ENCODE measurements at regions not wholly inside any gene's neighbourhood (a gene's known extent, or its start where the extent isn't known, plus 50 kb on each side); places are given as distances from the start of the nearest gene placed in this dataset.
A peak's percentile ranks its signal among the peaks of the same experiment; 100 is the strongest.
"Not testable (repeated sequence)": the region's sequence is repeated elsewhere in the genome, so short reads cannot be mapped to it uniquely, and the experiment has no call there.

DNA sequence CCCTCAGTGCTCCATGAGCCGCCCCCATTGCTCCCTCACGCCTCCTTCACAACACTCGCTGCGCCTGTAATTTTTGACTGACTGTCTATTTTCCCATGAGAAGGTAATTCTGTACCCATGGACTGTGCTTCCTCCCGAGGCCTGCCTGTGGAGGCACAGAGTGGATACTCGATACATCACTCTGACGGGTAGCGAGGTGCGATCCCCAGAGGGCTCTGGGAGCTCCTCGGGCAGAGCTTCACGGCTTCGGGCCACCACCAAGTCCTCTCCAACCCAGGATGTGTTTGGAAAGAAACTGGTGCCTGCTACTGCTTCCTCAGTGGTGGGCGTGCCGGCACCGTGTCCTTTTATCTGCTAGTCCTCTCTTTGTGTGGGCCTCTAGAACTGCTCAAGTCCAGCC is 108.6 kb upstream of the DLG1 start:
- no peak for DNase-seq (ENCODE audit: low spot score)

DNA sequence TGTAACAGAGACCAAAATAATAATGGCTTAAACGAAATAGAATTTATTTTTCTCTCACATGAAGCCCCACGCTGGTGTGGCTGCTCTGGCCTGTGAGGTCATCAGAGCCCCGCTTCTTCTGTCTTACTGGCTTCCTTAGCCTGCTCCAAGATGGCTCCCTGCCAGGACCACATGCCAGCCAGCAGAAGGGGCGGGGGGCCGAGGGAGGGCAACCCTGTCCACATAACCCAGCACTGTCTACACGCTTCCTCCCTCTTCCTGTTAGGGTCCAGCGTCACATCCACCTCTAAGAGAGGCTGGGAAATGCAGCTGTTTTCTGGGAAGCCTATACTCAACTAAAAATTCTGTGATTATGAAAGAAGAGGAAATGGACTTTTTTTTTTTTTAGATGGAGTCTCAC is 107.9 kb upstream of the DLG1 start:
- peak; percentile 49 for DNase-seq (ENCODE audit: low spot score)

DNA sequence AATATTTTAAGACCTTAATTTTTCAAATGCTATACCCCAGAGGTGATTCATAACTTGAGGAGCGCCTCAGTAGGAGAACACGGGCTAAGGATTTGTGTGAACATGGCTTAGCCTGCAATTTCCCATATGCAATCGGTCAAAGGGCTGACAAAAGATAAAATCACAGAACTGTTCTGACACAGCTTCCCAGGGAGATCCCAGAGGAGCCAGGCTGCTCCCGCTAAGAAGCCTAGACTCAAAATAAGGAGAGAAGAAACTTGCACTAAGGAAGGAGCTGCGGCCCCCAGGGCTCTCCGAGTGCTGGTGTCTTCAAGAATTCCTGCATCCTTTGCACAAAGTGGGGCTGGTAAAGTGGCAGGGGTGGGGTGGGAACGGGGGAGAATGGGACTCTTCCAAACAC is 106.3 kb upstream of the DLG1 start:
- DNase-seq (ENCODE audit: low spot score): no peak

DNA sequence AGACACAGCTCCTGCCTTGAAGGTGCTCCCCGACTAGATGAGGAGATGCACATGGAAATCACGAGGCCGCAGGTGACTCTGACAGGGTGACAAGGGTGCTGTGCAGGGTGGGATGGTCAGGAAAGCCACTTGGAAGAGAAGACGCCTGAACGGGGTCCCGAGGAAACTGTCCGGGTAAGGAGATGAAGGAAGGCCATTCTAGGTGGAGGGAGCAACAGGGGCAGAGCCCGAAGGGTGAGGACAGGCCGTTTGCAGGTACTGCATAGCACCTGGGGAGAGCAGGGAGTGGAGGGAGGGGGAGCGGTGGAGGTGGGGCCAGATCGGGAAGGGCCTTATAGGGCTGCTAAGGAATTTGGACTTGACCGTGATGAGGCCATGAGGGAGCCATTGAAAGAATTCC is 105.6 kb upstream of the DLG1 start:
- no peak for DNase-seq (ENCODE audit: low spot score)

DNA sequence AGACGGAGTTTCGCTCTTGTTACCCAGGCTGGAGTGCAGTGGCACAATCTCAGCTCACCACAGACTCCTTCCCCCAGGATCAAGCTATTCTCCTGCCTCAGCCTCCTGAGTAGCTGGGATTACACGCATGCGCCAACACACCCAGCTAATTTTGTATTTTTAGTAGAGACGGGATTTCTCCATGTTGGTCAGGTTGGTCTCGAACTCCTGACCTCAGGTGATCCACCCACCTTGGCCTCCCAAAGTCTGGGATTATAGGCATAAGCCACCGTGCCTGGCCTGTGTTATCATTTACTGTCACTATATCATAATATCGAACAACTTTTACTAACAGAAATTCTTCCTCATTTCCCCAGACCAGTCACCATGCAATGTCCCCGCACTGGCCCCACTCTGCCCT is 104.0 kb upstream of the DLG1 start:
- DNase-seq (ENCODE audit: low spot score): not testable (repeated sequence)

DNA sequence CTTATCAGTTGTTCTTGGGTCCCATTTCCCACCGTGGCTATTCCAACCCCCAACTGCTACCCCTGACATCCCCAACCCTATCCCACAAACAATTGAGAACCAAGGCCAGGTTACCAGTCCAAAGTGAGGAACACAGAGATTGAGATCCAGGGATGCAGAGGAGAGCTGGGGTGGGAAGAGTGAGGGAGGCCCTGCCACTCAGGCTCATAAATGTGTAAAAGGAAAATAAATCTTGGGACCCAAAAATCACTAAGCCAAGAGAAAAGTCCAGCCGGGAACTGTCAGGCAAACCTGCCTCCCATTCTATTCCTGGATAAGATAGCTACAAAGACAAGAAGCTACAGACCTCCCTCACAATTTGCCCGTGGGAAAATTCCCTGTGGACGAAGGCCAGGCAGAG is 101.1 kb upstream of the DLG1 start:
- DNase-seq (ENCODE audit: low spot score): no peak

DNA sequence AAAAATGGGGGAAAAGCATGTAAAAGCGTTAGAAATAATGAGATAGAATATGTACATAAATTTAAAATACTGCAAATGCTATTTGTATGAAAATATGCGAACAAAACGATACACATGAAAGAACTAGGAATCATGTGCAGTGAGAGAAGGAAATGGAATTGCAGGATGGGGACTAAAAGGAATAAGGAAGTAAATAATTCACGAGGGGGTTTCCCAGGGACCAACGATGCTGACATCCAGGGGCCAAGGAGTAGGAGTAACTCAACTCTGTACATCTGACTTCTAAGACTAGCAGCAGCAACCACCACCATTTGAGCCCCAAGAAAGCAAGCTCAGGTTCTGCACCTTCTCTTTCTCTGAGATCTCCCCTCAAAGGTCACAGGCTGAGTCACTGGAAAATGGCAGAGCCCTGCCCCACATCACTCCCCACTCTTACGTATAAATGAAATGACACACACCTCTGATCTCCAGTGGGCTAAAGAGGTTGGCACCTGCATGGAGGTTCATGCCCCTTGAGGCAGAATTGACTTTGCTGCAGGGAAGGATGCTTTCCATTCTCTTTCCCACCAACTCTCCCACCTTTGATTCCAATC is 100.0 kb upstream of the DLG1 start:
- DNase-seq (ENCODE audit: low spot score): no peak

DNA sequence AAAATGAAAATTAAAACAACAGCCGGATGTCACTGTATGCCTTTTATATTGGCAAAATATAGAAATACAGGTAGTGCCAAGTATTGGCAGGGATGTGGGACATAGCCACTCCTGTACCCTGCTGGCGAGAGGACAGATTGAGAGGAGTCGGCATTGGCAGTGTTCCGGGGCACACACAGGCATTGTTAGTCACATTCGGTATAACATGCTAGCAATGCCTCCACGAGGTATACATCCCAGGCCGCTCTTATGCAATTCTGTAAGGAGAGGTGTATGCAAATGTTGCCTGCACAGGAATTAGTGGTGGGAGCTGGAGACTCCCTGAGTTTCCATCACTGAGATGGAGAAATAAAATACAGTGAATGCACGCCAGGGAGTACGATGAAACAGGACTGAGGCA is 99.4 kb upstream of the DLG1 start:
- no peak for DNase-seq (ENCODE audit: low spot score)

DNA sequence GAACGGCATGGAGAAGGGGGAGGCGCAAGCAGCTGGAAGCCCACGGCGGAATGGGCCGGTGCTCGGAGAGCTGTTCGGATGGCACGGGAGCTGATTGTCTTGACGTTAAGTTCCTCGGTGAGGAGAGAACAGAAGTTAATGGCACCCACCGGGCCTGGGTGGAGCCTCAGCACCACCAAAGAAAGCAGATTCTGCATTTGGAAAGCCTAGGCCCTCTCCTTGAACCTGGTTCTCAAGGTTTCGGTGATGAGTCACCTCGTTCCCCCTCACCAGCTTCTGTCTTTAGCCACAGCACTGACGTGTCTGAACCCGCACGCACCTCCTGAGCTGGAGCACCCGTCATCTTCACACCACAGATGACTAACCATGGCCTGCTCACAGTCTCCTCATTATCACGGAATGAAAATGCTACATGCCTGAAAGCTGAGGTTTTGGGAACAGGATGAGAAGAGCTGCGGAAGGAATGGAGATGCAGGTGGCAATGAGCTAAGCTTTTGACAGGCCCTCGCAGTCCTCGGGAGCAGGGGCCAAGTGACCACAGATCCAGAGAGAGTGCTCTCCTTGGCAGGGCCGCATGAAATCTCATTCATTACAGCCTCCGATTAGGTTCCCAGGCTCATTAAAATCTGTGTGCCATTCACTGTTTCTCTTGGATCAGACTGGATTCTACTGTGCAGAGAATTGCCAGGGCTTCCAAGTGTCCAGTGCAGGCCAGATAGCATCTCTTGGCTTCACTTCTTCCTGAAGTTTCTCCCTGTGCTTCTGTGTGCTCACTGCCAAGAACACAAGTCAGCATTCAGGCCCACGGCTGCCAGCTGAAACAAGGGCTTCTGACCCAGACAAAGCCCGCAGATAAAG is 96.3 kb upstream of the DLG1 start:
- DNase-seq (ENCODE audit: low spot score): no peak

DNA sequence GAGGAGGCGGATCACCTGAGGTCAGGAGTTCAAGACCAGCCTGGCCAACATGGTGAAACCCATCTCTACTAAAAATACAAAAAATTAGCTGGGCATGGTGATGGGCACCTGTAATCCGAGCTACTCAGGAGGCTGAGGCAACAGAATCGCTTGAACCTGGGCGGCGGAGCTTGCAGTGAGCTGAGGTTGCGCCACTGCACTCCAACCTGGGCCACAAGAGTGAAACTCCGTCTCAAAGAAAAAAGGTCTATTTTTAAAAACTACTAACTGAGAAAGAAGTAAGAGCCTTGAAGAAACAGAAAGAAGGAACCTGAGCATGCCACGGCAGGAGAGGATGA is 95.7 kb upstream of the DLG1 start:
- not testable (repeated sequence) for DNase-seq (ENCODE audit: low spot score)

DNA sequence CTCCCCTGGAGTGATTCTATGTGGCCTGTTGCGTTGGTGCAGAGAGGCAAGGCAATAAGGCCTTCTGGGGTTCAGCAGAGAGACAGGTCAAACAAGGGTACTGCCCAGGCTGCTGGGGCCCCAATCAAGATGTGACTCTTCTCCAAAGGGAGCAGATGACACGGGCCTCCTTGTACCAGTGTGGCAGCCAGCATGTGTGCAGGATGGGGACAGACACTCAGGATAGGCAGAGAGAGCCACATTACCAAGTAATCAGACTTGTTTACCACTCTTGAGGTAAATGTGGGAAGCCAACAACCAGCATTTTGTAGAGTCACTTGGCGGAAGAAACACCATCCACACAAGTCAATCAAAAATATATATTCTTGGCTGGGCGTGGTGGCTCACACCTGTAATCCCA is 95.3 kb upstream of the DLG1 start:
- no peak for DNase-seq (ENCODE audit: low spot score)

DNA sequence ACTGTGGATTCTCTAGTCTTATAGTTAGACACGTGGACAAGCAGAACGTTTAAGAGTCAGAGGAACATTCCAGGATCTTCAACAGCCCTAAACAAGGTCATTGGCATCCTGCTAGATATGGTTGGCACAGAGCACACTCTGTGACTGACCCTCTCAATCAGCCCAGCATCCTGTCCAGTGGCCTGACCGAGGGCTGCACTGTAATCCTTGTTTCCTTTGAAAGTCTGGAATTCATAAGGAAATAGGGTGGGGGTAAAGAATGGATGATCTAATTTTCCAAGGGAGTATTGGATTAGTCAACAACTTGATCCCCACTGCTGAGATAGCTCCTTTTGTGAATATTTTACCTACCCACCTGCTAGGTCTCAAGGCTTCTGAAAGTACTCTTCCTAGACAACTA is 94.5 kb upstream of the DLG1 start:
- no peak for DNase-seq (ENCODE audit: low spot score)

DNA sequence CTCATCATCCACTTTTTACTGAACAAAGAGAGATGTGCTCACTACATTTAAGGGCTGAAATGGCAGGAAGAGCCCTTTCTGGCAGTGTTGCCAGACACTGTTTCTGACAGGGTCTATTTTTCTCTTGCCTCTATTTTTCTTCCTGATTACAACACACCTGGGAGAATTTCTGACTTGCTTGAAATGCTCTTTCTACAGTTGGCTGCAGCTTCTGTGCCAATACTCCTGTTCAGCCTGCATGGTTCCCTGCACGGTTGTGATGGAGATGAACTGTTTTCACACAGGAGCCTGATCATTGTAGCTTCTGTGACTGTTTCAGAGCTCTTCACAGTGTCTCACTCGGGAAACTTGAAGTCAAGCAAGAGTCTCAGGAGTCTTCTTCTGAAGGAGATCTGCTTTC is 83.0 kb upstream of the DLG1 start:
- DNase-seq (ENCODE audit: low spot score): no peak

DNA sequence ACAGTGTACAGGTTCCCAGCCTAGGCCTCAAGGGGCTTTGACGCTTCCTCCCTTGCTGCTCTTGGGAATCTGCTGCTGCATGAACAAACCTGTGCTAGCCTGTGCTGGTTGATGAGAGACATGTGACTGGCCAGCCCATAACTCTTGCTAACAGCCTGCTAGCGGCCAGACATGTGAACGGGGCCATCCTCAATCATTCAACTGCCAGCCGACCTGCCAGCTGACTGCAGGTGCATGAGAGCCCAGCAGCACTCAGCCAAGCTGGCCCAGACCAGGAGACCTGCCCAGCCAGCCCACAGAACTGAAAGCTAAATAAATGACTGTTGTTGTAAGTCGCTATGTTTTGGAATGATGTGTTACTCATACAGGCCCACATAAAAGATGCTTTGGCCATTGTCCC is 82.4 kb upstream of the DLG1 start:
- no peak for DNase-seq (ENCODE audit: low spot score)

DNA sequence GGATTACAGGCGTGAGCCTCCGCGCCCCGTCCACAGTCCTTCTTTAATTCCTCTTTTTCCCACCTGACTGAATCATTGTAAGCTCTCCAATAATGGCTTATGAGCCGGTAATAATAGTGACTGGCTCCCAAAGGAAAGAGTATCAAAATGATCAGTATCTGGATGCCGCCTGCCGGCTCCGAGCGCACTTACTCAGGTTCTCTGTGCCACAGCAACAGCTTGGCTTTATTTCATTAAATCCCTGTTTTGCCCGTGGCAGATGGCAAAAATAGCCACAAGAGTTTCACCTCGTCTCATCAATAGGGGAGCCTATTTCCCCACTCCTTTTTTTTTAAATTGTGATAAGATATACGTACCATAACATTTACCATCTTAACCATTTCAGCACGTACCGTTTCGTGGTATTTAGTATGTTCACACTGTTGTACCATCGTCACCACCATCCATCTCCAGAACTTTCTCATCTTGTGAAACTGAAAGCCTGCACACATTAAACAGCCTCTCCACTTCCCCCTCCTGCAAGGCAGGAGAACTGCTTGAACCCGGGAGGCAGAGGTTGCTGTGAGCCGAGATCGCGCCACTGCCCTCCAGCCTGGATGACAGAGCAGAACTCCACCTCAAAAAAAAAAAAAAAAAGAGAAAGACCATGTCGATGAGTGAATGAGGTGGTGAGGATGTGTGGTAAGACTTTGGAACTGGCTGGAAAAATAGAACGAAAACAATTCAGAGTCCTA is 80.7 kb upstream of the DLG1 start:
- DNase-seq (ENCODE audit: low spot score): no peak

DNA sequence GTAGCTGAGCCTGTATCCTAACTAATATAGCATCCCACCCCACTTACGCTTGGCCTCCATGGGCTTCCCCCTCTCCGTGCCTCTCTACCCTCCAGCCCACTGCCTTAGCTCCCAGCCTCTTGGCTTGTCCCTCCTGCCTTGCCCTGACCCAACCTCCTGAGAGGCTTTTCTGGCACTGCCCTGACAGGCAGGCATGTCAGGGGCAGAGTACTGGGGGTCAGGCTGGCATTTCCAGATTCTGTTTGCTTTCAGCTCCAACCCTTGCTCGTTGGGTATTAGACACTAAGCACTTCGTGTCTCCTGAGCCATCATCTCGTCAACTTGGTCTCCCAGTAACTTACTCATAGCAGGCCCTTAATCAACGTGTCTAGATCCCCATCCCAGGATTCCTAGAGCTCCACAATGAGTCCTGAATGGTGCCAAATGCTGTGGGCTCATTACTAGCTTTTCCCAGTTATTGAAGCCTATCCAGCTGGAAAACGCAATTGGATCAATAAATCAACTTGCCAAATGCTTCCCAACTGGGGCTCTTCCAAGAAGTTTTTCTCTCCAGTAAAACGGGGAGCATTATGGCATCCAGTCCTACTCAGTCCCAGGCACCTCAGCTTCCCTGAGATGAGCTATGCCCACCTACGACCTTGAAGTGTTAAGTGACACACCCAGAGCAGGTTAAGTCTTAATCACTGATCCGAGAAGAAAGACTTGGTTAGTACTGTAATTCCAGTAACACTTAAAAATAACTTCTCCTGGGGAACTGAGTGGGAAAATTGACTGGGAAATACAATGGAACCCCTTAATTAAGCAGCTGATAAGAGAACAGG is 78.5 kb upstream of the DLG1 start:
- no peak for DNase-seq (ENCODE audit: low spot score)

DNA sequence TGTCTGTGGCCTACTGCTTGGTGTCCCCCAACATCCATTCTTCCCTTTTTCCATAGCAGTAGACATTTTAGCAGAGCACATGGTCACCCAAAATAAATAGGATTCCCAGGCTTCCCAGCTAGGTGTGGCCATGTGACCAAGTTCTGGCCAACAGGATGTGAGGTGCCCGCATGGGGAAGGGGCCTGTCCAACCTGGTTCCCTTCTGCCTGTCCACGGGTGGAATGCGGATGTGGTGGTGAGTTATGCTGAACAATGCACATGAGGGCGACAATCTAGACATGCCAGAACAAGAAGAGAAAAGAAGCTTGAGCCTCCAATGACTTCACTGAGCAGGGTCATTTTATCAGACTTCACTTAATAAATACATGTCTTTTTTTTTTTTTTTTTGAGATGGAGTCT is 77.6 kb upstream of the DLG1 start:
- no peak for DNase-seq (ENCODE audit: low spot score)

DNA sequence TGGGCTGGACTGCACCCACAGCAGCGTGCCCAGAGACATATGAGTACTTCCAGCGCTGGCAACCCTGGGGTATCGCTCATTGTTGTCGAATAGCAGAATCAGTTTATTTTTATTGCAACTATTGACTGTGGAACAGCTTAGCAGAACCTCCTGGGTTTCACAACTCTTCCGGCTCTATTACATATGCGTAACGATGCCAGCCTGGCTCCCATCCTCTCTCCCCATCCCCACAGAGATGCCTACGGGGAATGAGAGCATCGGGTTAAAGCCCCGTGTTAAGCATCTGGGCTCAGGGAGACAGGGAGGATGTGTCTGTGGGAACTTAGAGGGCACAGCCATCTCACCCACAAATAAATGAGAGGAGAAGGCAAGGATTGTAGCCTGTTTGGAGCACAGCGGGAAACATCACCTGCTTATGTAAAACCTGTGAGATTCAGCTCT is 76.6 kb upstream of the DLG1 start:
- DNase-seq (ENCODE audit: low spot score): no peak

DNA sequence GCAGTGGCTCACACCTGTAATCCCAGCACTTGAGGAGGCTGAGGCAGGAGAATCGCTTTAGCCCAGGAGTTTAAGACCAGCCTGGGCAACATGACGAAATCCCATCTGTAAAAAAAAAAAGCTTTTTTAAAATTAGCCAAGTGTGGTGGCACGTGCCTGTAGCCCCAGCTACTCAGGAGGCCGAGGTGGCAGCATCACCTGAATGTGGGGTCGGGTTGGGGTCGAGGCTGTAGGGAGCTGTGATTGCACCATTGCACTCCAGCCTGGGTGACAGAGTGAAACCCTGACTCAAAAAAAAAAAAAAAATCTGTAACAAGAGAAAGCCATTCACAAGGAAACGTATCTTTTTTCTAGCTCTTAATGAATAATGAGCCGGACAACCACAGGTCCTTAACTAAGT is 74.7 kb upstream of the DLG1 start:
- DNase-seq (ENCODE audit: low spot score): no peak

DNA sequence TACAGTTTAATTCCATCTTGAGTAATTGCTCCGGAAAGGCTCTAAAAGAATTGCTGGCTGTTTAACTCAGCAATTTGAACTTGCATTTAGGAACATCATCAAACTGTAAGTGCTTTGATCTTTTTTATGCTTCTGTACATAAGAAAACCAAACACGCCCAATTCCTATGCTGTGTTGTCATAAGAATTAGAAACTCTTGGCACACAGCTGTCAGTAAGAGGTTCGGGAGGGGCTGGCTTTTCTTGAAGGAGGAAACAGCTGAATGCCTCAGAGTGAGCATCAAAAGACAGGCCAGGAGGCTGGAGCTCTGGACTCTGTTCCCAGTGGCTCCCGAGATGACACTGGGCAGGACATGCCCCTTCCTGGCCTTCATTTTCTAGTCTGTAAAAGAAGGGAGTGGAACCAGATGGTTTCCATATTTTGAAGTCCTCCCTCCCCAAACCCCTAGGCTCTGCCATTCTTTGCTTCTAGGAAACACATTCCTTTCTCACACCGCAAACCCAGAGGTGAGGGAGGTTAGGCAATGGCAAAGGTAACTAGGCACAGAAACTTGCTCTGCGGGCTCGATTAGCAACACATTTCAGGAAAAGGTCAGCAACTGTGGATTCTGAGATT is 73.7 kb upstream of the DLG1 start:
- no peak for DNase-seq (ENCODE audit: low spot score)

DNA sequence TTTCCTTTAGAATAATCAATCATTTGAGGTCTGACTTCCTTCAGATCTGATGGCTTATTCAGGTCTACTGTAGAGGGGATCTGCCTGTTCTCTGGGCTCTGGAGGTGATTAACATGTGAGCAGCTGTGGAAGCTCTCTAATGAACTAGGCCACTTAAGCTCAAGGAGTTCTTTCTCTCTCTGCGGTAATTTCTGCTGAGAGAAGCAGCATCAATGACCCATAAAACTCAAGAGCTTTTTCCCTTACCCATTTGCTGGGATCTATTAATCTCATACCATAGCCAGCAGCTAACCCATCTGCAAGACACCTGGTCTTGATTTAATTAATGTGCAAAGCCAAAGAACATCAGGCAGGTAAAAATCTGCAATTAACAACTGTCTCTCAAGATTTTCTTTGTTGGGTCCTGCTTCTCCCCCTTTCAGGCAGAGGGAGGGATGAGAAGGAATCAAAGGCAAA is 73.2 kb upstream of the DLG1 start:
- no peak for DNase-seq (ENCODE audit: low spot score)

DNA sequence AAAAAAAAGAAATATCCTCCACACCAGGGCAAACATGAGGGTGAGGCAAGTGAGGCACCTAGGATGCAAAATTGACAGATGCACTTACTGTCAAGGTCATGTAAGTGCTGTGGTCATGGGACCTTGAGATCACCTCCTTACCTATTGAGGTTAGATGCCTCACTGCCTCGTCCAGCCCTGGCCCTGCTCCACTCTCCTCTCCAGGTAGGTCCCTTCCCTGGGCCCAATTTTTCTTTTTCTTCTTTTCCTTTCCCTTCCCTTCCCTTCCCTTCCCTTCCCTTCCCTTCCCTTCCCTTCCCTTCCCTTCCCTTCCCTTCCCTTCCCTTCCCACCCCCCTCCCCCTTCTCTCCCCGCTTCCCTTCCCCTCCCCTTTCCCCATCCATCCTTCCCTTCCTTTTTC is 71.1 kb upstream of the DLG1 start:
- no peak for DNase-seq (ENCODE audit: low spot score)

Measured in putamen (tissue), 1 donor.